CD14-positive monocyte (primary cell): ENCODE measurements at regions not wholly inside any gene's neighbourhood (a gene's known extent, or its start where the extent isn't known, plus 50 kb on each side); places are given as distances from the start of the nearest gene placed in this dataset.
"Not testable (repeated sequence)": the region's sequence is repeated elsewhere in the genome, so short reads cannot be mapped to it uniquely, and the experiment has no call there.

ENCODE experiments used
- DNase-seq, 3 donors: peaks; one replicate each; pipeline ENCODE4 v3.0.0-alpha.2; 2011 to 2022
- H2AFZ ChIP-seq: 2 replicates; pipeline ENCODE4 v1.6.0; 2012; ENCODE audit warnings: mild to moderate bottlenecking, low read depth, low read length, inconsistent platforms; ENCODE audit not compliant: insufficient read depth, poor library complexity, severe bottlenecking
- H3K27ac ChIP-seq, 2 donors: 1 replicate in 1 of 2; 2 replicates in 1 of 2; pipeline ENCODE4 v1.5.1; 2012 to 2013; ENCODE audit warnings: low read length in 2 of 2, control low read depth in 1 of 2, inconsistent platforms in 1 of 2, low read depth in 1 of 2, mild to moderate bottlenecking in 1 of 2
- H3K27me3 ChIP-seq, 2 donors: one replicate each; pipeline versions ENCODE4 v1.6.0 to v1.6.1; 2011 to 2013; ENCODE audit warnings: low read length in 2 of 2; ENCODE audit not compliant: control insufficient read depth in 2 of 2, insufficient read depth in 2 of 2
- H3K36me3 ChIP-seq, 2 donors: replicated peaks in 1 of 2; 1 replicate in 1 of 2; 2 replicates in 1 of 2; pipeline versions ENCODE4 v1.5.1 to v1.6.1; 2012 to 2013; ENCODE audit warnings: low read length in 2 of 2, control low read depth in 1 of 2, inconsistent platforms in 1 of 2, mild to moderate bottlenecking in 1 of 2; ENCODE audit not compliant: insufficient read depth in 2 of 2, control insufficient read depth in 1 of 2
- H3K4me1 ChIP-seq, 2 donors: 1 replicate in 1 of 2; 2 replicates in 1 of 2; pipeline versions ENCODE4 v1.5.1 to v1.6.1; 2012 to 2013; ENCODE audit warnings: low read length in 2 of 2, control low read depth in 1 of 2, inconsistent platforms in 1 of 2, mild to moderate bottlenecking in 1 of 2, moderate library complexity in 1 of 2; ENCODE audit not compliant: insufficient read depth in 2 of 2, control insufficient read depth in 1 of 2
- H3K4me2 ChIP-seq: replicated peaks from 2 replicates; pipeline ENCODE3; 2012; ENCODE audit warnings: low read length, moderate library complexity, mild to moderate bottlenecking; ENCODE audit not compliant: poor library complexity, severe bottlenecking; ENCODE audit errors: extremely low read depth
- H3K4me3 ChIP-seq, 3 experiments: fragments of 200-600 bp in 1 of 3; sonication (generic) in 1 of 3; replicated peaks in 1 of 3; 1 replicate in 2 of 3; 2 replicates in 1 of 3; pipeline ENCODE4 v1.5.1; 2011 to 2013; ENCODE audit warnings: low read length in 3 of 3, mild to moderate bottlenecking in 3 of 3, control low read depth in 2 of 3, low read depth in 2 of 3, inconsistent platforms in 1 of 3, moderate library complexity in 1 of 3
- H3K79me2 ChIP-seq: 2 replicates; pipeline ENCODE4 v1.6.0; 2012; ENCODE audit warnings: mild to moderate bottlenecking, control low read depth, inconsistent platforms, low read length, moderate library complexity; ENCODE audit not compliant: insufficient read depth
- H3K9ac ChIP-seq: 2 replicates; pipeline ENCODE4 v1.6.0; 2017; ENCODE audit warnings: low read length, mild to moderate bottlenecking; ENCODE audit not compliant: insufficient read depth, poor library complexity, severe bottlenecking
- H3K9me3 ChIP-seq, 2 donors: replicated peaks in 1 of 2; 1 replicate in 1 of 2; 2 replicates in 1 of 2; pipeline versions ENCODE4 v1.5.1 to v1.6.1; 2012 to 2013; ENCODE audit warnings: low read length in 2 of 2, control low read depth in 1 of 2; ENCODE audit not compliant: control insufficient read depth in 1 of 2, insufficient read depth in 1 of 2
- H4K20me1 ChIP-seq: 2 replicates; pipeline ENCODE4 v1.6.0; 2012; ENCODE audit warnings: mild to moderate bottlenecking, low read length, control low read depth, moderate library complexity; ENCODE audit not compliant: insufficient read depth
- H3K27ac Mint-ChIP-seq, 7 donors: one replicate each; pipeline ENCODE4 v1.8.0; 2020; ENCODE audit warnings: mild to moderate bottlenecking in 7 of 7, mixed read lengths in 7 of 7, moderate library complexity in 6 of 7, inconsistent platforms in 2 of 7
- H3K27me3 Mint-ChIP-seq, 3 donors: one replicate each; pipeline ENCODE4 v1.8.0; 2021 to 2022; ENCODE audit warnings: low read depth in 3 of 3, mild to moderate bottlenecking in 3 of 3, mixed read lengths in 3 of 3, moderate library complexity in 3 of 3, inconsistent platforms in 1 of 3
- H3K36me3 Mint-ChIP-seq, 2 donors: one replicate each; pipeline ENCODE4 v1.8.0; 2020; ENCODE audit warnings: mixed read lengths in 2 of 2, inconsistent platforms in 1 of 2, mild to moderate bottlenecking in 1 of 2
- H3K4me1 Mint-ChIP-seq: one replicate; pipeline ENCODE4 v1.8.0; 2020; ENCODE audit warnings: mild to moderate bottlenecking, mixed read lengths
- H3K4me3 Mint-ChIP-seq, 2 donors: one replicate each; pipeline ENCODE4 v1.8.0; 2020; ENCODE audit warnings: mild to moderate bottlenecking in 2 of 2, mixed read lengths in 2 of 2, moderate library complexity in 1 of 2
- H3K9me3 Mint-ChIP-seq, 7 donors: one replicate each; pipeline ENCODE4 v1.8.0; 2020 to 2022; ENCODE audit warnings: mixed read lengths in 7 of 7, mild to moderate bottlenecking in 6 of 7, moderate library complexity in 6 of 7, inconsistent platforms in 2 of 7
- CTCF ChIP-seq: fragments of 200-600 bp; IDR thresholded peaks from one replicate; pipeline ENCODE4 v1.8.0; 2022; ENCODE audit warnings: antibody characterized with exemption, mild to moderate bottlenecking
- WGBS: methylation state at CpG from one replicate; pipeline ENCODE4 v1.1.5; 2013; ENCODE audit warnings: missing lambda C conversion rate; ENCODE audit not compliant: insufficient coverage; 5-methylcytosine and 5-hydroxymethylcytosine counted together
- intact Hi-C, 2 donors: fragments of 100-400 bp; cut with micrococcal nuclease; formaldehyde crosslinking; loops; one replicate each; pipeline versions ENCODE4 v1.15.0 to v1.15.1; 2023

- Histone ChIP-seq H2AFZ (no peak overlapping the region), H3K27me3 (no peaks in the 10 kb centered on the region), H3K27ac (no peak overlapping the region), H3K9me3 (no peaks in the 10 kb centered on the region), H3K4me1 (no peaks in the 10 kb centered on the region), H3K36me3 (no peaks in the 10 kb centered on the region), H3K4me2 (no peak overlapping the region), H3K9ac (no peak overlapping the region), H3K79me2 (no peaks in the 10 kb centered on the region), H4K20me1 (no peaks in the 10 kb centered on the region), H3K4me3 (no peak overlapping the region)
- DNase-seq: no peak
- no peaks in the 10 kb centered on the region for H3K4me1 Mint-ChIP-seq
- H3K9me3 Mint-ChIP-seq: peaks cover 0 to 6% (median 2%) of the 10 kb centered on the region in 7 donors
- intact Hi-C loops: no loop called here
- TF ChIP-seq CTCF: no peak
- 66% methylated on average over 6 of the region's 6 CpGs for WGBS
- peaks cover 5 to 7% (median 6%) of the 10 kb centered on the region in 3 donors for H3K27me3 Mint-ChIP-seq
- H3K27ac Mint-ChIP-seq: no peak overlapping the region
- H3K36me3 Mint-ChIP-seq: no peaks in the 10 kb centered on the region
- no peak overlapping the region for H3K4me3 Mint-ChIP-seq
These were observed 159.1 kb downstream of the SEC23IP start for GRCh38 chr10:120051671-120052070.

- Mint-ChIP-seq H3K4me1 (no peaks in the 10 kb centered on the region), H3K27me3 (peaks cover 5 to 7% (median 6%) of the 10 kb centered on the region in 3 donors), H3K27ac (no peak overlapping the region)
These were observed 160.6 kb downstream of the SEC23IP start for GRCh38 chr10:120052964-120053702.

DNA sequence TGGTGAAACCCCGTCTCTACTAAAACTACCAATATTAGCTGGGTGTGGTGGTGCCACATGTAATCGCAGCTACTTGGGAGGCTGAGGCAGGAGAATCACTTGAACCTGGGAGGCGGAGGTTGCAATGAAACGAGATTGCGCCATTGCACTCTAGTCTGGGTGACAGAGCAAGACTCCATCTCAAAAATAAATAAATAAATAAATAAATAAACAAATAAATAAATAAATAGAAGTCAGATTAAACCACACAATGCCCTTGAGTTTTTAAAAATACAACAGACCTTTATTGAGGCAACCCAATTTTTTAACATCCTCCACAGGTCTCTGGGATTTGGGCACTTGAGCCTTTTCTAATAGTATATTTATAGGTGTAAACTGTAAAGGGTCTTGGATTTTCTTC is 167.3 kb downstream of the SEC23IP start:
- H3K27me3 Mint-ChIP-seq: not testable (repeated sequence)
- WGBS: no CpG with 5 or more reads among the region's 5 CpGs

More at GRCh38 chr10:120052964-120053702, 160.6 kb downstream of the SEC23IP start:
- Histone ChIP-seq H3K4me3 (no peak overlapping the region), H3K4me1 (no peaks in the 10 kb centered on the region), H3K9me3 (no peaks in the 10 kb centered on the region), H2AFZ (no peak overlapping the region), H3K36me3 (no peaks in the 10 kb centered on the region), H3K9ac (no peak overlapping the region), H4K20me1 (no peaks in the 10 kb centered on the region), H3K27me3 (no peaks in the 10 kb centered on the region), H3K4me2 (no peak overlapping the region), H3K27ac (no peak overlapping the region), H3K79me2 (no peaks in the 10 kb centered on the region)
- no peak for DNase-seq
- no peak for TF ChIP-seq CTCF
- no peaks in the 10 kb centered on the region for H3K36me3 Mint-ChIP-seq
- no peak overlapping the region for H3K4me3 Mint-ChIP-seq
- H3K9me3 Mint-ChIP-seq: peaks cover 0 to 2% (median 0%) of the 10 kb centered on the region in 7 donors
- 67% methylated on average over 1 of the region's 1 CpG for WGBS
- intact Hi-C loops: no loop called here

More for the DNA sequence above, 167.3 kb downstream of the SEC23IP start:
- H3K4me3 ChIP-seq, H3K36me3 Mint-ChIP-seq, H3K4me2 ChIP-seq, H3K4me3 Mint-ChIP-seq, H3K27ac Mint-ChIP-seq, H3K27me3 ChIP-seq, H3K79me2 ChIP-seq, H3K9me3 ChIP-seq, H4K20me1 ChIP-seq, H3K36me3 ChIP-seq, intact Hi-C loops, H3K4me1 Mint-ChIP-seq, H3K4me1 ChIP-seq, H2AFZ ChIP-seq, H3K9ac ChIP-seq, H3K9me3 Mint-ChIP-seq, H3K27ac ChIP-seq, DNase-seq: not testable (repeated sequence)
